HCEC 1CT (cell line): ENCODE measurements at regions not wholly inside any gene's neighbourhood (a gene's known extent, or its start where the extent isn't known, plus 50 kb on each side); places are given as distances from the start of the nearest gene placed in this dataset.
"Not testable (repeated sequence)": the region's sequence is repeated elsewhere in the genome, so short reads cannot be mapped to it uniquely, and the experiment has no call there.

Experiments
- DNase-seq: peaks from one replicate; pipeline ENCODE4 v3.0.0-alpha.2; 2017

DNA sequence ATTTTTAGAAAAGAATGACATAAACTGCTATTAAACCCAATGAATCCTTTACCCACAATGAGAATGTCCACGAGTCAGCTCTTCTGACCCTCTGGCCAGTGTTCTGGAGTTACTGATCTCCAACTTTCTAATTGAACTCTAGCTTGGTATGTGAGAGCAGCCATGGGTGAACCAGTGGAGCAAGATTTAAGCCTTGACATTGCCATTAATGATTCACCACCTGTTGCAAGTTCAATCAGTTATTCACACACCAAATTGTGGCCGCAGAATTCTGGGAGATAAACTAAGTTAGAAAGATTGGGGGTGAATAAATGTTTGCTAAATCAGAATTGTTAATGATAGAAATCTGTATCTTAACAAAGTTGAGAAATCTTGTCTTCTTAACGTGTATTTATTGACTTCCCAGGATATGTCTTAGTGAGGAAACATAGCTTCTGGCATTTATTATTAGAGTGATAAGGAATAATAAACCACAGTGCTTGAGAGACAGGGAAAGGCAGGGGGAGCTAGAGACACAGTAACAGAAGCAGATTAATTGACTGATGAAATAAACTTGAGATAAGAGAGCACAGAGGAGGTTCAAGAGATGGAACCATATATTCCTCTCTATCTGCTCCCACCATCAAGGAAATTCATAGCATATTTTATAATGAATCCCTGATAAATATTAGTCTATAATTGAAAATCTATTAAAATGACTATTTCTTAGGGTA lies 96.0 kb upstream of the AGAP9 start:
- DNase-seq: peak; percentile 23

DNA sequence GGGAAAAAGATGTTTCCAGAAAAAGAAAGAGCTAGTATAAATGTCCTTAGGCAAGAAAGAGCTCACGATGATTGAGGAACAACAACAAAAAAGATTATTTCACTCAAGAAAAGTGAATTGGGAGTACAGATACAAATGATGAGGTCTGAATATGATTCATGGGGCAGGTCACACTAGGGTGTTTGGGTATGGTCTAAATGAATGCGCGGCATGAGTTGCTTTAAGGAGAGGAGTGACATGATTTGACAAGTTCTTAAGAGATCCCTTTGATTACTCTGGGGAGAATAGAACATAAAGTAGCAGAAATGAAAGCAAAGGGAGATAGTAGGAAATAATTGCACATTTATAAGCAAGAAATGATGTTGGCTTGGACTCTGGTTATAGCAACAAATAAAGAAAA lies 85.9 kb upstream of the AGAP9 start:
- not testable (repeated sequence) for DNase-seq

DNA sequence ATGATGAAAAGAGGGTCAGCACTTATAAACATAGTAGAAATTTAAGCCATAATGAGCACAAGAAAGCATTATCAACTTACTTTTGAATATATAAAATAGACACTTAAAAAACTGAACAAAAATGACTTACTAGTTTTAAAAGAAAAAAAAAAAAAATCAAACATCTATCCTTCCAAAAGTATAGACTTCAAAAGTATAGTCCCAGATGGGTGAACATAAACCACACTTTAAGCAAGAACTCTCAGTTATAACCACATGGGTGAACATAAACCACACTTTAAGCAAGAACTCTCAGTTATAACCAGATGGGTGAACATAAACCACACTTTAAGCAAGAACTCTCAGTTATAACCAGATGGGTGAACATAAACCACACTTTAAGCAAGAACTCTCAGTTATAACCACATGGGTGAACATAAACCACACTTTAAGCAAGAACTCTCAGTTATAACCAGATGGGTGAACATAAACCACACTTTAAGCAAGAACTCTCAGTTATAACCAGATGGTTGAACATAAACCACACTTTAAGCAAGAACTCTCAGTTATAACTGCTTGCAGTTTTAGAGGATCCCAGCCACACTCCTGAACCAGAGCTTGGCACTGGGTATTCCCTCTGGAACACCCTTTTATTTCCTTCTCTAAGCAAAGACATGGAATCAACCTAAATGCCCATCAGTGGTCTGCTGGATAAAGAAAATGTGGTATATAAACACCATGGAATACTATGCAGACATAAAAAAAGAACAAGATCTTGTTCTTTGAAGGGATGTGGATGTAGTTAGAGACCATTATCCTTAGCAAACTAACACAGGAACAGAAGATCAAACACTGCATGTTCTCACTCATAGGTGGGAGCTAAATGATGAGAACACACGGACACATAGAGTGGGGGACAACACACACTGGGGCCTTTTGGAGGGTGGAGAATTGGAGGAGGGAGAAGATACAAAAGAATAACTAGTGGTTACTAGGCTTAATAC lies 82.6 kb upstream of the AGAP9 start:
- not testable (repeated sequence) for DNase-seq

DNA sequence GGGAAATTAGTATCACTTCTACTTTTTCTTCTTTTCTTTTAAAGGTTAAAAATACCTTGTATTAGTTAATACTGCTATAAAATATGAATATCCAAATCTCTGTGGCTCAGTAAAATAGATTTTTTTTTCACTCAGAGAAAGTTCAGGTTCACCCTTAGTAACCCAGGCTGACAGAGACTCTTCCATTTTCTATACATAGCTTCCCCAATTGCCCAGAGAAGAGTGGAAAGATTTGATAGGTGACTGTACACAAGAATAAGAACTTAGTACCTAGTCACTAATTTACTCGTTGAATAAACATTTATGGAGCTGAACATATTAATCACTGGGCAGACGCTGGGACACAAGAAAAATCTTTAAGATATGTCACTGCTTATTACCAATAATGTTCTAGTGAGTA lies 77.2 kb upstream of the AGAP9 start:
- not testable (repeated sequence) for DNase-seq

DNA sequence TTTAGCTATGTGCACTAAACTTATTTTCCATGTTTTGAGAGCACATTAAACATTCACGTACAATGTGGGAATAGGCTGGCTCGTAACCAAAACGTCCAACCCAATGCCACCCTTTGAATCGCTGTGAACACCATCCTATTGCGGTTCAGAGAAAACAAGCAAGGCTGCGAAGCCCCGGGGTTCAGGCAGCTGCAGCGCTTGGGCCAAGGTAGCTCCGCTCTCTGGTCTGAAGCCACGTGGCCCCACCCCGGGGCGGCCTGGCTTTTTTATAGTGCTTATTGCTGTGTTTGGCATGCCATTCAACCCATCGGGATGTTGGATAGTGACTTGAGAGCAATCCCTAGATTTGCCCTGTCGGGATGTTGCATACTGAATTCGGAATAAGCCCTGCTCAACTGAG lies 76.7 kb upstream of the AGAP9 start:
- DNase-seq: not testable (repeated sequence)

DNA sequence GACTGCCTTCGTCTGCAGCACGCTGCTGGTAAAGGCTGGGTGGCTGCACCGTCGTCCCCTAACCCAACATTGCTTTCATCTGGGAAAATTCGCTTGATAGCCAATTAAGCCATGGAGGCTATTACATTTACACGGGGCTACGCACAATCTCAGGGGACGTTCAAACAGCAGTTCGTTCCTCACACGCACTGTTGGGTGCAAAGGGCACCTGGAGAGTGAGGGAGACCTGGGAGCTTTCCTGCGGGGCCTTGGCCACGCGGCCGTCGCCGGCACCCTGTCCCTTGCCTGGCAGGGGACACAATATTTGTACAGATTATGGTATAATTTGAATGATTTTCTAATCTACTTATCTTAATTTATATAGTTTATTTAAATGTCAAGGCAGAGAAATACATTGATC lies 76.2 kb upstream of the AGAP9 start:
- DNase-seq: not testable (repeated sequence)

DNA sequence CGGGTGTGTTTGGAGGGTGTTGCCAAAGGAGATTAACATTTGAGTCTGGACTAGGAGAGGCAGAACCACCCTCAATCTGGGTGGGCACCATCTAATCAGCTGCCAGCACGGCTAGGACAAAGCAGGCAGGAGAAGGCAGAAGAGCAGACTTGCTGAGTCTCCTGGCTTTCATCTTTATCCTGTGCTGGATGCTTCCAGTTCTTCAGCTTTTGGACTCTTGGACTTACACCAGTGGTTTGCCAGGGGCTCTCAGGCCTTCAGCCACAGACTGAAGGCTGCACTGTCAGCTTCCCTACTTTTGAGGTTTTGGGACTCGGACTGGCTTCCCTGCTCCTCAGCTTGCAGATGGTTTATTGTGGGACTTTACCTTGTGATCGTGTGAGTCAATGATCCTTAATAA lies 70.4 kb upstream of the AGAP9 start:
- DNase-seq: not testable (repeated sequence)

DNA sequence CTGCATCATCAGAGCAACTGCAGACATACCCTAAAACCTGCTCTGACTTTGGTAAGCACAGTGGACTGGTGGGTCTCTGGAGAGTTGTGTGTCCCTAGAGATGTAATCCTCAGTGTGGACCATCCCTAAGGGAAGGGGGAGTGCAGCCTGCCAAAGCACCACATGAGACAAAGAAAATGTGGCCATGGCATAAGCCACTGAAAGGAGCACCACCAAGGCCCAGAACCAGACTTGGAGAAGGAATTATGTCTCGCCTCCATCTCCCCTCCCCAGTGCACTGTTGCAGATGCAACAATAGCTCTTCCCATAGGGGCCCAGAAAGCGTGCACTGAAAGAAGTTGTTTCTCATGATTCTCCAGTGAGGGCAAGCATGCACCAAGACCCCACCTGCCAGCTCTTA lies 69.7 kb upstream of the AGAP9 start:
- not testable (repeated sequence) for DNase-seq

DNA sequence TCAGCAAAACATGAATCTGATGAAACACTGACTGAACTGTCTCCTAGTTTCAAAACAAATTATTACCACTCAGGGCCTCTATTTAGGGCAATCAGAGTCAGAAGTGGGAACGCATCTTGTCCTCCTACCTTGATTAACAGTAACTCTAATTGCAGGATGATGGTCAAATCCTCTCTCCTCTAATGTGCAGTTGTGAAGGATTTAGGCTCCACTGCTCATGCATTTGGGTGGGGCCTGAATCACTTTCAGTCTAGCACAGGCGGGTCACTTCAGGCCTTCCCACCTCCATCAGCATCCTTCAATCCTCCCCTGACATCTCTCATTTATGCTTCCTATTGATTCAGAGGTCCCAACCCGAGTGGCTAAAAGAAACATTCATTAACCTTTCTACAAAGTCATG lies 67.5 kb upstream of the AGAP9 start:
- DNase-seq: not testable (repeated sequence)

DNA sequence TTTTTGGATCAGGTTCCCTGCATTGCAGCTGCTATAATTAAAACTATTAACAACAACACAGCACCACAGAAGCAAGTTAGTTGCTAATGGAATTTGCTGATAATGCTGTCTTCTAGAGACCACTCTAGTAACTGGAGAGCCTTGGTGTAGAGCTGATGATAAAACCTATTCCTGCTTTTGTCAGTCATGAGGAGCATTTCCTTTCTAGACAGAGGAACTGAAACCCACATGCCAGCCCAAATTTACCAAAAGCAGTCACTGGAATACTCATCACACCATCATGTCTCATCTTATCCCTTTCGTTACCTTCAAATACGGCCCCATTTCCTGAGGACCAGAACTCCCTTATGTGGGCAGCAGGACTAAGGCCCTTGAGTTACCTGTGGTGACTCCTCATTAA lies 67.1 kb upstream of the AGAP9 start:
- not testable (repeated sequence) for DNase-seq

DNA sequence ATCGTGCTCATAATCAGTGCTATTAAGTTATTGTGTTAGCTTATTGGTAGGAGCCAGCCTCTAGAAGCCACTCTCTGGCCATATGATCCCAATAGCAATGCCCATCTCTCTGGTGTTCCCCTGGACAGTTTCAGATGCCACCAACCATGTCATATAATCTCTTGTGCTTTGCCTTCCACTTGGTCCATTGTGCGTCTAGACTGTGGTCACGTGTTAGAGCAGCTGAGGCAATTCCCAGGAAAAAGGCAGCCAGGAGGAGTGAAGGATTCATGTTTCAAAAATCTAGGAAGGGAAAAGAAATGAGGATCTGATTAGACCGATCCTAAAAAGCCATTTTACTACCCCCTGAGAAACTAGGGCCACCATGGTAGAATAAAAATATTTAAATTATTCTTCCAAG lies 58.6 kb upstream of the AGAP9 start:
- not testable (repeated sequence) for DNase-seq

DNA sequence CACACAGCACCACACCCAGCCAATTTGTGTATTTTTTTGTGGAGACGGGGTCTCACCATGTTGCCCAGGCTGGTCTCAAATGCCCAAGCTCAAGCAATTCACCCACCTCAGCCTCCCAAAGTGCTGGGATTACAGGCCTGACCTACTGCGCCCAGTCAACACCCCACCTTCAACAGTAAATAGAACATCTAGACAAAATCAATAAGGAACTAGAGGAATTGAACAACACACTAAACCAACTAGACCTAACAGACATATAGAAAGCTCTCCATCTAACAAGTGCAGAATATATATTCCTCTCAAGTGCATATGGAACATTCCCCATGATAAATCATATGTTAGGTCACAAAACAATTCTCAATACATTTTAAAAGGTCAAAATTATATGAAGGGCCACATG lies 56.6 kb upstream of the AGAP9 start:
- not testable (repeated sequence) for DNase-seq

DNA sequence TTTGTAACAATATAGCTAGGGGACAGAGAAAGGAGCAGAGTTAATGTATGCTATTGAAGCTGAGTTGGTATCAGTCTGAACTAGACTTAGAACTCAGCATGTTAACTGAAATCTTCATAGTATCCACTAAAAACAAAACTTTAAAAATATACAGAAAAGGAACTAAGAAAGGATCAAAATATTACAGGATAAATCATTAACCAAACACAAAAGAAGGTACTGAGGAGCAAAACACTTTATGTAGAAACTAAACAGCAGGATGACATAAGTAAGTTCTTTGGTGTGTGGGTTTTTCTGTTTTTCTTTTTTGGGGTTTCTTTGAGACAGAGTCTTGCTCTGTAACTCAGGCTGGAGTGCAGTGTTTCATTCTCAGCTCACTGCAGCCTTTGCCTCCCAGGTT lies 55.1 kb upstream of the AGAP9 start:
- DNase-seq: not testable (repeated sequence)
